HL-60/S4 treated with retinoic acid at 250 ng/mL for 4 days and 3 days (cell line): ENCODE measurements at regions not wholly inside any gene's neighbourhood (a gene's known extent, or its start where the extent isn't known, plus 50 kb on each side); places are given as distances from the start of the nearest gene placed in this dataset.
"Not testable (repeated sequence)": the region's sequence is repeated elsewhere in the genome, so short reads cannot be mapped to it uniquely, and the experiment has no call there.

Experiments used
- in situ Hi-C: fragments of 300-500 bp; cut with MboI; formaldehyde crosslinking; loops from 2 replicates; pipeline ENCODE4 v1.7.0; 2022; ENCODE audit warnings: low sequenced_read_pairs

DNA sequence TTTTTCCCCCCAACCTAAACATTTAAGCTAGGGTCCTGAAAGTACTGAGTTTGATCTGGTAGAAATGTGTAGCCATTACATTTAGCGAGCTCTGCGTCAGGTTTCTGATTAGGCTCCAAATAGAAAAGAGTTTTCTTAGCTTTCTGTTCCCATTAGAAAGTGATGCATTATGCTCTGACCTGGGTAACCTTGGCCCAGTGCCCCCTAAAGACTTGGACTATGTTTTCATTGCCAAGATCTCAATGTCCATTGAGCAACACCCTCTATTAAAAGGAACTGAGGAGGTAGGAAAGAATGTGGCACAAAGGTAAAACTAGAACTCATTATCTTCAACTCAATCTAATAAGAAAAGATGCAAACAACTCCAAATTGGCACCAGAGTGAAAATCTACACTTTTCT, 358.9 kb upstream of the PCSK5 start:
- in situ Hi-C loops, result no loop called here

DNA sequence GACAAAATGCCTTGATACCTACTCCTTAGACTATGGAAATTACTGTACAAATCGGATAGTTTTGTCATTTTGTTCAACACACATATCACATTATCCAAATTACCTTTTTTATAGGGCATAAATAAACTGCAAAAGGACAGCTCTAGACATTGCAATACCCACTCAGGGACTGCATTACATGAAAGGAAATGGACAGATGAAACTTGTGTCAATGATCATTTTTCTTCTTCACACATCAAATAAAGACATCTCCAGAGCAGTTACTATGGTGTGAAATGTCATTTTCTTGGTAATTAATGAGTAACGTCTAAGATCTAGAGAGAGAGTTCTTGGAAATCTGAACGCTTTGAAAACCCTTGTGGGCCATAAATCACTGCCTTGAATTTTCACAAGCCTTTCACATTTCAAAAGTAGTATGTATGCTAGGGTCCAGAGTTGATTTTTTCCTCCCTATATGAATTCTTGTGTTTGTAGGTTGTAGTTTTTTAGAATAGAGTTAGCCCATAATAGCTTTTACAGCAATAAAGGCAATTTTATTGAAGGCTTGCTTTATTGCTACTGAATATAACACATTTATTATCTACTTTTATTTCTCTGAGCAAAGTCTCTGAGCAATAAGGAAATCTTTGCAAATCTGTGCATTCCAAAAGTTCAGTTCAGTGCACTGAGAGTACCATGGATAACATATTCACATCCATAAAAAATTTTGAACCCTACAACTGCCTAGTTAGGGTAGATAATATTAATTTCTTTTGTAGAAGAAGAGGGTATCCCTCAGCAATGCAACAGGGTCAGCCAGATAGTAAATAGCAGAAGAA, 358.0 kb upstream of the PCSK5 start:
- in situ Hi-C loops, result no loop called here

DNA sequence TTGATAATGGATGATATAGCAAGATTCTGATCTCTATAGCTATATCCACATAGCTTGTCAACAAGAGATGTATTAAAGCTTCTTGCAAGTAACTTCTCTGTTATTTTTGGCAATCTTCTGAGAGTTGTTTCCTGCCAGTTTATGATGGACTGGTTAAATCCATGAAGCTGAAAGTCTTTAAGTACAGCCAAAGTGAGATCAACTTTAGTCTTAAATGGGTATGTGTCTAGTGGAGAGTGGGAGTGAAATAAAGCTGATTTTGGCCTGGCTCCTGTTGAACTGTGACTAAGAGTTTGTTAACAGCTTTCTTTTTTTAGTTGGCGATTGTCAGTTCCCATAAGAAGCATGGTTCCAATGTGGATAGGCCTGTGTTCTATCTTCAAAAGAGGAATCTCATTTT, 350.9 kb upstream of the PCSK5 start:
- in situ Hi-C loops, result no loop called here

DNA sequence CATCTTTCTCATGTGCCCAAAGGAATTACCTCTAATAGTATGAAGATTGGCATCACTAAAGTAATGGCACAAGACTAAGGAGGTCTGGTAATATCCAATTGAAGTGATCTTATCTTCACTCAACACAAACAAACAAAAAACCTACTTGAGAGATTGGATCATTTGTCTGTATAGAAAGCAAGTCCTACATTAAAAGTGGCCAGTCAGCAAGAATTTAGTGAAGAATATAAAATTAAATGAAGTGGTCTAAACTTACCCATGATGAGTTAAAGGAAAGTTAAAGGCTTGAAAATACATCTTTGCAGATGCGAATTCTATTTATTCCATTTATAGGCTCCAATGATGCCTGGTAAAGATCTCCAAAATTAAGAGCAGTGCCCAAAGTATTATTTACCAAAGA, 350.3 kb upstream of the PCSK5 start:
- in situ Hi-C loops, result no loop called here

DNA sequence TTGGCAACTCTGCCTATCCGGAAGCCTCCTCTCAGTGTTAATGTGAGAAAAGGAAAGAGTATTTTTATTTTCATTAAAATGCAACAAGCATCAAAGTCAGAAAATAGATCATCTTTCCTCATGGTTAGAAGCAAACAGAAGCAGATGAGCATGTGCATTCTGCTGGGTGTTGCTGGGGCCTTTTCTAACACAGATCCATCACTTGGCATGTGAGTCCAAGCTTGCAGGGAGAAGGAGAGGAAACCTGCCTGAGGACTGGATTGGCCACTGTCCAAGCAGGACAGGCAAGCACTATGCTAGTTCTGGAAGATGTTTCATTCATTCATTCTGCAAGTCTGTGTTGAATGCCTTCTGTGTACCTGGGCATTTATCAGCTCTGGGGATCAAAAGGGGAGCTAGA, 348.7 kb upstream of the PCSK5 start:
- in situ Hi-C loops, result no loop called here

DNA sequence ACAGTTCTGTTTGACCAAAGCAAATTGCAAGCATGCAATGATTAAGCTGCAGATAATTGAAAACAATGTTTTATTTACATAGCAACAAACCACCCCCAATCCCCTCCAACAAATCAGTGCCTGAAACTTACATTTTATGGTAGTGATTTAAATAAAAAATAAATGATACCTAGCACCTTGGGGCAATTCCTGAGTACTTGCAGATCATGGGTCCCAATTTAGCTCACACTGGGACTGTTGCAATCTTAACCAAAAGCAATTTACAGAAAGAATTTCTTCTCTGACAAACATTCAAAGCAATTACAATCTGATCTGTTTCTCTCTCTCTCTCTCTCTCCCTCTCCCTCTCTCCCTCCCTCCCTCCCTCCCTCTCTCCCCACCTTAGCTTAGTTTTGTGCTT, 345.7 kb upstream of the PCSK5 start:
- in situ Hi-C loops, result no loop called here

DNA sequence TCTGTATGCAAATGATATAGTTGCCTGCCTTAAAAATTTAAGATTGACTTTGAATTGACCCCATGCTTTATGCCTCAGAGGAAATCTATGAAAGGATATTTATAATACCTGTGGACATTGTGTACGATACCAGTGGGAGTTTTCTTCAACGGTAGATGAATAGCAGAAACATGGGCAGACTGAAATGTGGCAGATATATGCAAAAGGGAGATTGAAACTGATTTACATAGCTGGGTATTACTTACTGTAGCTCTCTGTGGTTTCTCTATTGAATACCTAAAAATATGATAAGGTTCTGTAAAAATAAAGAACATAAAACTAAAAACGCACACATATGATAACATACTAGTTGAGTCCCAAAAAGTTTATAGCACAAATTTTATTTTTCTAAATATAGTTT, 345.2 kb upstream of the PCSK5 start:
- in situ Hi-C loops, result no loop called here

DNA sequence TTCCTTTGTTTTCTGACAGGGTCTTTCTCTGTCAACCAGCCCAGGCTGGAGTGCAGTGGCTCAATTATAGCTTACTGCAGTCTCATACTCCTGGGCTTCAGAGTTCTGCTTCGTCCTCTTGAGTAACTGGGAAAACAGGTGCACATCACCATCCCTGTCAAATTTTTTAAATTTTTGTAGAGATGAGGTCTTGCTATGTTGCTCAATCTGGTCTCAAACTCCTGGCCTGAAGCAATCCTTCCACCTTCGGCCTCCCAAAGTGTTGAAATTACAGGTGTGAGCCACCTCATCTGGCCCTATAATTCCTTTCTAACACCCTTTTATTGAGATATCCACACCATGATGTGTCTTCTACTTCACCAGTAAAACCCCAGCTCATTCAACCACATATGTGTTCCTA, 341.6 kb upstream of the PCSK5 start:
- in situ Hi-C loops, result no loop called here

DNA sequence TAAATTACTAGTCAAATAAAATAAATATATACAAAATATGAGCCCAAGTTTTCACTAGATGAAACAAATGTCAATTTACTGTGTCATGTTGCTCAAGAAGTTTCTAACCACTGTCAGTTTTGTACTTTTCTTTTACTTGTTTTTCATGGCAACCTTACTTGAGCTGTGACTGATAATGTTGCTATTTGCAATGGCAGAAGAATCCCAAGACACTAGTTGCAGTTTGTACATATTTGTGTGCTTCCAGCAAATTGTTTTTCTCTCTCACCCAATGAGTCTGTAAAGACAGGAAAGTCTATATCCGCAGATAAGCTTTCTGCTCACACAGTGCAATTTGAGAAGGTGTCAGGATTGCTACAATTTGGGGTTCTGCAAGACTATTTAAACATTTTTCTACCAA, 338.6 kb upstream of the PCSK5 start:
- in situ Hi-C loops, result no loop called here

DNA sequence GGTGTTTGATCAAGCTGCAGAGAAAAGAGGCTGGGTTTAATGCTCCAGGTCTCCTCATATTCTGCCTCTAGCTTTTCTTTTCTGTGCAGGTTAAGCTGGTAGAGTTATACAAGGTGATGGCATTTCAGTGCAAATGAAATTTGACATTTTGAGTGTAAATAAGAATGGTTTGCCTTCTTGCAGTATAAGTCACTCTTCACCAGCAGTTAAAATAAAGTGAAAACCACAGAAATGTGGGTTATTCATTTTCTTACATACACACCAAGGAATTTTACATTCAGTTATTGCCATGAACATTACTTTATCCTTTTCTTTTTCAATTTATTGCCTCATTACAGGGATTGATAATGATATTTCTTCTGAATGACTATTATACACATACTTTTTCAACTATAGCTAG, 337.5 kb upstream of the PCSK5 start:
- in situ Hi-C loops, result no loop called here

DNA sequence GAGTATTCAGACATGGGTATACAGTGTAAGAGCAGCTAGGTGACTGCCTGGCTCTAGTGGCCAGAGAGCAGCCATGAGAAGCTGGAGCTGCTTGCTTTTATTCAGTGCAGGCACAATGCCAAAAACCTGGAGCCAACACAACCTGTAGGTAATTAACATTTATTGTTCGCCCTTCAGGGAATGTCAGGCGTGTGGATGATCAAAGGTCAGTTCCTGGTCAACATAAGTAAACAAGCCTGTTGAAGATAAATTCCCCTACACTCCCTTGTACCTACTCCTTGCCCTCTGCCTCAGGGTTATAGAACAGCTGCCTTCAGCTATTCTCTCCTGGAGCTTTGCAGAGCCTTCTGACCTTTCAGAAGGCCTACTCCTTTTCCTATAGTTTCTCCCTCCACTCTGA, 323.7 kb upstream of the PCSK5 start:
- in situ Hi-C loops, result not testable (repeated sequence)

DNA sequence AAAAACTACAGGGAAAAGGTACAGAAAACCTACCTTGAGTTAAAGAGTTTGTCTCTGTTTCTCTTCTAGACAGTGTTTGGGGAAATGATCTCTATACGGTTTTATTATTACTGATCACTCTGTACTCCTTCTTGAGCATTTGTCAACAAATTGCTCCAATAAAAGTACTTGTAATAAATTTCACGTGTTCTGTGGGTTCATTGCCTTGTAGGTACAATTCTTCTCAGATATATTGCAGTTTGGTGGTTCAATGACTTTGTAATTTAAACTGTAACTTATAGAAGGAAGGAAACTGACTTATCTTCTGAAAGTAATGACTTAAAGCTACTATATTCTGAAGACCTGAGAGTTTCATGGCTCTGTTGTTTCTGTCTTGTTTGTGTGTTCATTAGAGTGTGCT, 319.9 kb upstream of the PCSK5 start:
- in situ Hi-C loops, result no loop called here

DNA sequence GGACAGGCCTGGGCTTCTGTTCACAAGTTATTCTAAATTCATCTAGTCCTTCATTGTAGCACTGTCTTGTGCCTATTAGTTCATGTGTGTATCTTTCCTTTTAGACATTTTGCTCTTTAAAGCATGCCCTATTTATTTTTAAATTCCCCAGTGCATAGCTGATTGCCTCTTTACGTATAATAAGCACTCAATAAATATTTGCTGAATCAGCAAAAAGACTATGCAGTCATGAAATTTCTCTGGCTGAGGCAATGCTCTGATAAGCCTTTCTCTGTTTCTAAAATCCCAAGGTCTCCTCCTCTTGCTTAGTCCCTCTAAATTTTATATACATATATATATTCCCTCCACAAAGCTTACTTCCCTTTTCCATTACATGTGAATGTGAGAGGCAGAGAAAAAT, 315.9 kb upstream of the PCSK5 start:
- in situ Hi-C loops, result no loop called here

DNA sequence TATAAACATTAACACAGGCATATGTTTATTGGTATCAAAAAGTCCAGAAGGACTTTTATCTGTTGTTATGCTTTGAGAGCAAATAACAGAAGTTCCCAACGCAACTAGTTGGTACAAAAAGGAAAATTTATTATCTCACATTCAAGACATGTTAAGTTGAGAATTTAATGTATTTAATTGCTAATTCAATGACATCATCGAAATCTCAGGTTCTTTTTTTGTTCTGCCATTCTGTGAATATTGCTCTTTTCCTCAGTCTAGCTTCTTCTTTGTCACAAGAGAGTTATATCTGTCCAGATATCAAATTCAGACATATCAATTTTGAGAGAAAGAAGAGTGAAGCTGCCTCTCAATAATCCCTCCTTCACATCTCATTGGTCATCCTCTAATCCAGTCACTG, 307.6 kb upstream of the PCSK5 start:
- in situ Hi-C loops, result no loop called here

DNA sequence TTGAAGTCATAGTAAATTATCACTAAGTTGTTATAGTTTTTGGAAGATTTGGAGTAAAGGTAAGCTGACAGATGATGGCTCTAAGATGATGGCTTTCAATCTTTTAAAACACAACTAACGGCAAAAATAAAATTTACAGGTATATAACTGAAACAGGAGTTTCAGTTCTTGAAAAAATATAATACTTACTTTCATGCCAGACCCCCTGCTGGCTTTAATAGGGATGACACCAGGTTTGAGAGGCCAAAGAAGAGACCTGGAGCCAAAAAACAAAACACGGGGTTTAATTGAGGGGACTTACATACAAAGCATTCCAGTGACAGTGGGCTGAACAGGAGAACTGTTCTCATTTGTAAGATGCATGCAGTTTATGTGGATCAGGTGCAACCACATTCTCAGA, 301.7 kb upstream of the PCSK5 start:
- in situ Hi-C loops, result no loop called here

DNA sequence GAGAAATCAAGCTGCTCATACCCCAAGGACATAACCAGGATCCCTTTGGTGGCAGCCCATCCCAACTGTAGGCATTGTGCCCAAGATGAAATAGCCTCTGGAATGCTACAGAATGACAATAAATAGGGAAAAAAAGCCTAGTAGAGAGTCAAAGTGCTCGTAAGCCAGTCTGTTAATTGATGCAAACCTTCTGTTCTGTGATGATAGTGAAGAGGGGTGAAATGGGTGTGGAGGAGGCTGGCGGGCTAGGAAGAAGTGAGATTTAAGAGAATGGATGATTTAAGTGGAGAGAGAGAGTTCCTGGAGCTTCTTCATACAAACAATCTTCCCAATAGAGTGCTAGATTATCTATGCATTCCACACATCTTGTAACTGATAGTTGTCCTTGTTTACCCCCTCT, 301.0 kb upstream of the PCSK5 start:
- in situ Hi-C loops, result no loop called here

DNA sequence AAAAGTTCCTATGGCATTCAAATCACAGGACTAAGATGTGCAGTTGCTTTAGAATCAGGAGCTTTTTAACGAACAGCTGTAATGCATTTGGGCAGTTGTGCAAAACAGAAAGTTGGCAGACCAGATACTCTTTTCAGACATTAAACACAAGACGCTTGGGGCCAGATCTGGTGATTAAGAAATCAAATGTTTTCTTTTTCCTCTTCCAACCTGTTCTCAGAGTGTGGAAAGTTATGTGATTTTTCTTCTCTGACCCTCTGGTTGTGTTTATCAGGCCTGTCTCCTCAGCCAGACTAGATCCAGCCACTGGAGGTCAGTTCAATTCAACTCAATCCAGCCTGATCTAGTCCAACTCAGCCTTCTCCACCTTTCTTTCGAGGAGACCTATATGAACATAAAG, 298.5 kb upstream of the PCSK5 start:
- in situ Hi-C loops, result no loop called here

DNA sequence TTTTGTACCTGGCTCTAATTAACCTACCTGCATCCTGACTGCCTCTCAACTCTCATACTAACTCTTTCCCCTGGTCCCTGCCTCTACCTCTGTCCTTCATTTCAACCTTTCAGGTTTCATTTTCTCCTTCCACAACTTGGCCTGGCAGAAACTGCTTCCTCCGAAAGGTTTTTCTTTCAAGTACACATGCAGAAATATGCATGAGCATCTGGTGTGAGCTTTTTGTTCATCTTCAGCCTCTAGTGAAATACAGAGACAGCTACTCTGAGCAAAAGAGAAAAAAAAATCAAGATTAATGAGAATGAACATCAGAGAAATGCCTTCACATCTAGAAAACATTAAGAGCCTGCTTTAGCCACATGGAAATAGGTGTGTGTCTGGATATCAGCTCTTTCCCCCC, 297.9 kb upstream of the PCSK5 start:
- in situ Hi-C loops, result no loop called here

DNA sequence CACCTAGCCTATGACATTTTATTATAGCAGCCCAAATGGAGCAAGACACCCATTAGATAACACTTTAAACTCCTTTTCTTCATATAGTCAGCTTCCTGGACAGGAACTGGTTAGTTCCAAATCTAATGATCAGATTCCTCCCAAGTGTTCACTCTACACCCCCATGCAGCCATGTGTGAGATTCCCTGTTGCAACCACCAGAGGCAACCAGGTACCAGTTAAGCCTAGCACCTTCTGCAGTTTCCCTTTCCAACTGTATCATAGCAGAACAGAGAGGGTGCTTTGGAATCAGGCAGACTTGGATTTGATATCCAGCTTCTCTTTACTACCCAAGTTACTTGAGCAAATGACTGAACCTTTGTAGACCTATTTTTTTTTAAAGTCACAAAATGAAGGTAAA, 296.6 kb upstream of the PCSK5 start:
- in situ Hi-C loops, result no loop called here

DNA sequence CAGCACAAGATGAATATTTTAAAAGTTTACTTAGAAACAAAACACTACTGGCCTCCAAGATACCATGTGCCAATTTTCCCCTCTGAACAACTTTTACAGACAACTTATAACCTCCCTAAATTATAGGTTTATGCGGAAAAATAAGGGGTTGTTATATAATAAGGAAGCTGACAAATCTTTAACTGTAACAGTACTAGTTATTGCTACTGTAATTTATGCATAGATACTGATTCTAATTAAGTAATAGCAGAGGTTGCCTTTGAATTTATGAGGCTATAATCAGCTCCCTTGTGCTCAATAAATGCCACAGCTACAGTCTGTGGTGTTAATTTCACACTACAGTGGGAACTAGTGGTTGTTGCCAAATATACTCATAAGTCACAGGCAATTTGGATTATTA, 291.3 kb upstream of the PCSK5 start:
- in situ Hi-C loops, result no loop called here

DNA sequence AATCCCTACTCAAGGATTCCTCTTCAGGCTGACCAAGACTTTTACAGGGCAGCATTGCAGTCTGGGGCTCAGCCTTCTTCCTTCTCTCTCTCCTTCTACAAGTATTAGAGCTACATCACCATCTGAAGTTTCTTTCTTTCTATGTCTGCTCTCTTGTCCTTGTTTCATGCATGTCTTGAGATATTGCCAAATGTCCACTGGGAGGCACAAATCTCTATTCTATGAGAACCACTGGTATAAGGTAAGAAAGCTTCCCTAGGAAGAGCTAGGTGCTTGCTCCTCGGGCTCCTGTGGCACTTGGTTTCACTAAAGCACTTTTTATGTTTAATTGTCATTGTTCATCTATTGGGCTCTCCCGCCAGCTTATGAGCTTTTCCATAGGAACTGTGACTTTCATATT, 289.2 kb upstream of the PCSK5 start:
- in situ Hi-C loops, result no loop called here

DNA sequence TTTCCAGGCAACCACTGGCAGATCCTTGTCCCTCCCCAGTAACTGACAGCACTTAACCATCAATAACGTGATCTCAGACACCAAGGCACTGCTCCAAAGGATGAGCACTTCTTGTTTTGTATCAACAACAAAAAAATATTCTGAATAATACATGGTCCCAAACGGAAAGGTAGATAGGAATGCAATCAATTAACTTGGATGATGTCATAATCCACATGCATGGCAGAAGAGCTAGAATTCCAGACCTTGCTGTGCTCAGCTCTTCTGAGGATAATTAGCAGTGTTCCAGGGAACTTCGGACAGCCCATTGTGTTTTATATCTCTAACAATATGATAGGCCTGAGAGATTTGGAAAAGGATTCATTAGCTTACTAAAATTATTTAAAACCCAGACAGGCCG, 288.4 kb upstream of the PCSK5 start:
- in situ Hi-C loops, result no loop called here

DNA sequence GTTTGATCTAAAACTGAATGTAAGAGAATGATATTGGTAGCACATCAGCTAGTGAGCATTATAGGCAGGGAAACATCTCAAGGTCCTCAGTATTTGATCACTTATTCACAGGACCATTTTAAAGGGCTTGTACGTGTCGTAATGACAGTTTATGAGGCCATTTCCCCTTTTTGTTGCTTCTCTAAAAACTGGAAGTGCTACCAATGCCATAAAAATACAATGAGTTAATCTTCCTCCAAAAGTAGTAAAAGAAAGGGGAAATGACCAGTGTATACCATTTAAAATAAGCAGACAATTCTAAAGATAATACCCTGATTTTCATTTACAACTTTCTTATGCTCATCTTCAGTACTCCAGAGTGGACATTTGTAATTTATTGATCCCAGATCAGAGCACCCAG, 285.8 kb upstream of the PCSK5 start:
- in situ Hi-C loops, result no loop called here
